KG1 (cell line): ENCODE measurements at regions not wholly inside any gene's neighbourhood (a gene's known extent, or its start where the extent isn't known, plus 50 kb on each side); places are given as distances from the start of the nearest gene placed in this dataset.
"Not testable (repeated sequence)": the region's sequence is repeated elsewhere in the genome, so short reads cannot be mapped to it uniquely, and the experiment has no call there.

Experiments
- DNase-seq: peaks from one replicate; lab custom pipeline; 2025; lab: John Stamatoyannopoulos, UW

DNA sequence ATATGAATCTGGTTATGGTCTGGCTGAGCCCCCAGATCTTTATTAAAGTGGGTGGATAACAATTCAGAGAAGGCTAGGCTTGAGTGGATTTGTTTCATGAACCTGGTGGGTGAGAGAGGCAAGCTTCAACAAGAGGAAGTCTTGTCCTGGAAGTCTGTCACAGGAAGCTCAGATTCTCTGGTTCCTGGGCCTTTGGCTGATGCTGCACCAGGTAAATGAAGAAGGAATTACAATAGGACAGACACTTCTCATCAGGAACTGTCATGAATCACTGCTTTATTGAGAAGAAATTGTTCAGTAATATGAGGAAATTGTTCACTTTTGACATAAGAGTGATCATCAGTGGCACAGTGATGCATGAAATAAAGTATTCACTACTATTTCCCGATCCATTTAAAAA, 167.6 kb upstream of the ELL2 start:
- DNase-seq = no peak

DNA sequence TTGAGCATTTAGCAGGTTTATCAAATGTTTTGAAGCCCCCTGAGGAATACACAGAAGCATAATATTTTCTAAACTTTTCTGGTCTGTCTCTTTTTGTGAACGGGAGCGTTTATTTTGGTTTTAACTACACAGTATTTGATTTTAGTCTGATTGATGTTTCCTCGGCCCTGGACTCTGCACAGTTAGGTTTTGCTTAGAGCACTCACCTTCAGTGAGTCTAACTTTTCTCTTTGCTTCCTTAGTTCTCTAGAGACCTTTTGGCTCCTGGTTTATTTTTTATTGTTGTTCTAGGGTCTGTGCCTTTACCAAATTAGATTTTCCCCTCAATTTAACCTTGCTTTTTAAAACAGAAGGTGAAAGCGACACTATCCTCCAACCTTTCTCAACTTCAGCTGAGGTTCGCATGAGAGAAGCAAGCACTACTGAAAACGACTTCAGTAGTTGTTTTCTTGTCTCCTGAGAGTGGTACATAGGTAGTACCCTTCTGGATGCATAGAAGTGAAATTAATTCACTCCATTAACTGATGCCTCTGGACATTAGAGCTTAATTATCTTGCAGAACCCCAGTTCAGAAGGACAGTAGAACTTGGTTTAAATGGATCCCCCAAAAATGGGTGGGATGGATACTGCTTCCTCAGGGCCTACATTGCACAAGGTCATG, 166.7 kb upstream of the ELL2 start:
- DNase-seq = no peak

GRCh38 chr5:96127538-96127937, 165.9 kb upstream of the ELL2 start:
- no peak for DNase-seq

GRCh38 chr5:96125231-96125891, 163.7 kb upstream of the ELL2 start:
- no peak for DNase-seq

GRCh38 chr5:96124589-96124988, 162.9 kb upstream of the ELL2 start:
- DNase-seq = no peak

- no peak for DNase-seq
These were observed 161.8 kb upstream of the ELL2 start for GRCh38 chr5:96123418-96123817.

DNA sequence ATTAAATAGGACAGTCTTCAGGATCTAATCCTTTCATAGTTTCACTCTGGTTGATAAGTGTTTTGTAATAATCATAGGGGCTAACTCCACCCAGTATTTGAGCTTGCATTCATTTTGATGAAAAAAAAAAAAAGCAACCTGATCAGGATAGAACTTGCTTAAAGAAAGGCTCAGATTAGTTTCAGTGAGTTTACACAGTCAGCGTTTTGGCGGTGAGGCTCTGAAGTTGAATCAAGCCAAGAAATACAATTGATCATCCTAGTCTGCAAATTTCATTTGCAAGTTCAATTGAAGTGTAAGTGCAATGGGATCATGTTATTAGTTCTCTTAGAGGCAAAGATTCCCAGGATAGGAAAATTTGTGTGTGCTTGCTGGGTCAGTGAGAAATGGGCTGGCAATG, 159.7 kb upstream of the ELL2 start:
- no peak for DNase-seq

DNA sequence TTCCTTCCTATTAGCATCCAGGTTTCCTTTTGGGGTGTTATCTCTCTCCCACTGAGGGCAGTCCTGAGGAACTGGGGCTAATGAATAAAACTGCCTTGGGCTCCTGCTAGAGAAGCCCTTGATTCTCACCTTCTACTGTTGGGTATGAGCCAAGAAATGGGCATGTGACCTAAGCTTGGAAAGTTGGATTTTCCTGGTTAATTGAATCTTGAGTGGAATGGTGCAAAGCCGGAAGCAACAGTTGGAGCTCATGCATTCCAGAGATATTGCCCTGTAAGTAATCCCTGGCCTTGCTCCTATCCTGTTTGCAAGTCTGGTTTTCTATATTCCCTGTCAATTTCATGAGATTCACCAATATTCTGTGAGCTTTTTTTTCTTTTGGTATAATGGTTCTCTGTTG, 158.5 kb upstream of the ELL2 start:
- no peak for DNase-seq

DNA sequence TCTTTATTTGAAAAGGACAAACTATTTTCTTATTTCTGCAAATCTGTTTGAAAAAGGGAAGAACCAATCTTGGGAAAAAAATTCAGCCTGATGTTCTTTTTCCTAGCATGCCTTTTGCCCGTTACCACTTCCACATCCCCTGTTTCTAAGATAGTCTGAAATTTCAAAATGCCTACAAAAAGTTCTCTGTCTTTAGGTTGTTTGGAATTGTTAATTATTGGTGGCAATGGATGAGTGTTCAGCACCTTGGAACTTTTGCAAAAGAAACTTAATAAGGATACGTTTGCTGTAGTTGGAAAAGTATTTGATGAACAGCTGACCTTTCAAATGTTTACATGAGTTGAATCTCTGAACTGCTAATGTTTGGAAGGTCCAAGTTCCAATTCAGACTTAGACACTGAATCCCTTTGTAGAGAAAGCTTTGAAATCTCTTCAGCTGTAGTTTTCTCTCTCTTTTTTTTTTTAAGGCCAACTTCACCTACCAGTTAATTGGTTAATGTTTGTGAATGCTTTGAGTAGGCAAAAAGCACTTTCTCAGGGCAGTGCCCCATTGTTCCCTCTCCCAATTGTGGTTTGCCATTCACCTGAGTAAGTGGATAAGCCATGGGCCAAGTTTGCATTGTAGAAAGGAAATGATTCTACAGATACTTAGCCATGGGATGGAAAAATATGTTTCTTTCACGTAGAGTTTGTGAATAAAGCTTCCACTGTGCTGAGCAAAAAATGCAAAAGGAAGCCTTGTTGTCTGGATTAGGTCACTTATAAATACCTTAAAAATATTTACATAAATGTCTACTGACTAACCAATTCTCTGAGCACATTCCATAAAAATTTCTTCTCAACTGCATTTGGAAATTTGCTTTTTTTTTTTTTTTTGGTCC, 156.4 kb upstream of the ELL2 start:
- no peak for DNase-seq

GRCh38 chr5:96115147-96115807, 153.6 kb upstream of the ELL2 start:
- no peak for DNase-seq

GRCh38 chr5:96114736-96115135, 153.1 kb upstream of the ELL2 start:
- DNase-seq = no peak

DNA sequence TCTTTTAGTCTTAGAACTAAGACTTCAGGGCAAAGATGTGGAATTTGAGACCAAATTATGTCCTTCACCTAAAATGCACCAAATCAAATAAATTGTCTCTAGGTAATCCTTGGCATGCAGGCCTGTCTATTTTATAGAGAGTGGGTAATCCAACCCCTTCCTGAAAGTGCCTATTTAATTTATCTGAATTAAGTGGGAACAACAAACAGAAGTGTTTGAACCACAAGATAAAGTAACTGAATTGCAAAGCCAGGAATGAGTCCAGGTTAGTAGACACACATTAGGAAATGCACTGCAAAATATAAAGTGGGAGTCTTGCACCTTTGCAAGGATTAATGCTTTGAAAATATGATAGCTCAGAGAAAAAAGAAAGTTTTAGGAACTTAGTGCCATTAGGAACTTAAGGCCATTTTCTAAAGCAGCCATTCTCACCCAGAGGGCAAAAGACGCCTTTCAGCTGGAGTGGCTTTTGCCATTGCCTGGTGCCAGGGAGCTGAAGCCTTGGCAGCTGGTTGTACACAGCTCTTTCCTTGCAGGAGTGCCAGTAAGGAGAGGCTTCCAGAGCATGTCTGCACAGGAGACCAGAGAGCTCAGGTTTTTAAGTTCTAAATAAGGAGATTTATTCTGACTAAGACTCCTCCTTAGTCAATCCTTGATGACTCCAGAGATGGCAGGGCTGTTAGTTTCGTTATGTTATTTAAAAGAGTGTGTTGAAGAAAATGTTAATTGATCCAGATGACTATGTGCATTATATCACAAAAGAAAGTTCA, 151.7 kb upstream of the ELL2 start:
- DNase-seq = no peak

DNA sequence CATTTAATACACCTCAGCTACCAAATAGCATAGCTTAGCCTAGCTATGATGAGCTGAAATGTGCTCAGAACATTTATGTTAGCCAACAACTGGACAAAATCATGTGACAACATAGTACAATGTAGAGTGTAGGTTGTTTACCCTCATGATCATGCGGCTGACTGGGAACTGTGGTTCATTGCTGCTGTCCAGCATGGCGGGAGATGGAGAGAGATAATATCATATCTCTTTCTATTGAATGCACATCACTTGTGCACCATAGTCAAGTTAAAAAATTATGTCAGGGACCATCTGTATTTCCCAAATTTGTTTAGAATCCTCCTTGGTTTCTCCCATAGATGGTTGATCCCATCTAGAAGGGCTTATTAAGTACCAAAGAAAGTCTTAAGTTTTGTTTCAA, 151.1 kb upstream of the ELL2 start:
- no peak for DNase-seq

- no peak for DNase-seq
These were observed 150.5 kb upstream of the ELL2 start for GRCh38 chr5:96112123-96112670.

- no peak for DNase-seq
These were observed 149.6 kb upstream of the ELL2 start for GRCh38 chr5:96111080-96111756.

DNA sequence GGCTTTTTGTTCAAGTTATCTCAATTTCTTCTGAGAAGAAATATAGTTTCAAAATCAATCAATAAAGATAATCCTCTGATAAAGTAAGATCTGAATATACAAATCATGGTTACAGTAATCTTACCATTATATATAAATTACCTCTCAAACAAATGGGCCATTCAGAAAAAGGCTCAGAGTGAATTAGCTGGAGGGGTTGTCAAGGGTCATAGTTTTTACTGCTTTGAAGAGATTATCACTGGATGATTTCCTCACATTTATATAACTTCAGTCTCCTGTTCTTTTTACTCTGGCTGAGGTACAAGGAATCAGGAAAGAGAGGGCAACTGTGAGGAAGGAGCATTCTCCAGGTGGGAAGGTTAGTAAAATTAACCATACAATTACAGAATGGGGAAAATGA, 148.6 kb upstream of the ELL2 start:
- DNase-seq = no peak

DNA sequence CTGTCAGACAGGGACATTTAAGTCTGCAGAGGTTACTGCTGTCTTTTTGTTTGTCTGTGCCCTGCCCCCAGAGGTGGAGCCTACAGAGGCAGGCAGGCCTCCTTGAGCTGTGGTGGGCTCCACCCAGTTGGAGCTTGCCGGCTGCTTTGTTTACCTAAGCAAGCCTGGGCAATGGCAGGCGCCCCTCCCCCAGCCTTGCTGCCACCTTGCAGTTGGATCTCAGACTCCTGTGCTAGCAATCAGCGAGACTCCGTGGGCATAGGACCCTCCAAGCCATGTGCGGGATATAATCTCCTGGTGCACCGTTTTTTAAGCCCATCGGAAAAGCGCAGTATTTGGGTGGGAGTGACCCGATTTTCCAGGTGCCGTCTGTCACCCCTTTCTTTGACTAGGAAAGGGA, 147.0 kb upstream of the ELL2 start:
- not testable (repeated sequence) for DNase-seq

DNA sequence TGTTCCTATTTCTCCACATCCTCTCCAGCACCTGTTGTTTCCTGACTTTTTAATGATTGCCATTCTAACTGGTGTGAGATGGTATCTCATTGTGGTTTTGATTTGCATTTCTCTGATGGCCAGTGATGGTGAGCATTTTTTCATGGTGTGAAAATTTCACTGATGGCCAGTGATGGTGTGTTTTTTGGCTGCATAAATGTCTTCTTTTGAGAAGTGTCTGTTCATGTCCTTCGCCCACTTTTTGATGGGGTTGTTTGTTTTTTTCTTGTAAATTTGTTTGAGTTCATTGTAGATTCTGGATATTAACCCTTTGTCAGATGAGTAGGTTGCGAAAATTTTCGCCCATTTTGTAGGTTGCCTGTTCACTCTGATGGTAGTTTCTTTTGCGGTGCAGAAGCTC, 142.2 kb upstream of the ELL2 start:
- DNase-seq = not testable (repeated sequence)

DNA sequence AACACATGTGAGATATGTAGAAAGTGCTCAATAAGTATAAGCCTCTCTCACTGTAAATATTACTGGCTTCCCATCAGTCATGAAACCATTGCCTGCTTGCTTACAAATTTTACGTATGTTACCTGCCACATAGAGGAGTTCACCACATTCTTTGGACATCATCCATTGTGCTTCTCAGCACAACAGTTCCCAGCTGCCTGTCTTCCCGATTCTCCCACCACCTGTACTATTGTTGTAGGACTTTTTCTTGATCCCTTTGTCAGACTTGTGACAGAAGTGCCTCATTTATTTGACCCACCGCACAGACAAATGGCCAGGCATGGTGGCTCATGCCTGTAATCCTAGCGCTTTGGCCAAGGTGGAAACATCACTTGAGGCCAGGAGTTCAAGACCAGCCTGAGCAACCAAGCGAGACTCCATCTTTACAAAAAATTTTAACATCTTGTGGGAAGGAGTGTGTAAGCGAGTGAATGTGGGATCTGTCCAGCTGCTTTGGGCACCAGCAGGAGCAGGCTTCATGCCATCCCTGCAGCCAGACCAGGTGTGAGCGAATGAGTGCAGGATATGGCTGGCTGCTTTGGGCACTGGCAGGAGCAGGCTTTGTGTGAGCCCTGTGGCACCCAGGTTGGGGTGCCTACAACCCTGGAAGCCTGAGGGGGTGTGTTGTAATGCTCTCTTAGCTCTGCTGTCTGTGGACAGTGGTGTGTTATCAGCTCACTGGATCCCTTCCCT, 139.9 kb upstream of the ELL2 start:
- no peak for DNase-seq

GRCh38 chr5:96097488-96097887, 135.8 kb upstream of the ELL2 start:
- not testable (repeated sequence) for DNase-seq
